ENCODE measurements at regions not wholly inside any gene's neighbourhood (a gene's known extent, or its start where the extent isn't known, plus 50 kb on each side); places are given as distances from the start of the nearest gene placed in this dataset.

GRCh38 chr3:6351752-6352151 lies 509.2 kb upstream of the GRM7 start:
- no peaks in the 10 kb centered on the region for H3K9me3 ChIP-seq (ENCODE audit: severe bottlenecking)
- TF ChIP-seq, protein P1, sequence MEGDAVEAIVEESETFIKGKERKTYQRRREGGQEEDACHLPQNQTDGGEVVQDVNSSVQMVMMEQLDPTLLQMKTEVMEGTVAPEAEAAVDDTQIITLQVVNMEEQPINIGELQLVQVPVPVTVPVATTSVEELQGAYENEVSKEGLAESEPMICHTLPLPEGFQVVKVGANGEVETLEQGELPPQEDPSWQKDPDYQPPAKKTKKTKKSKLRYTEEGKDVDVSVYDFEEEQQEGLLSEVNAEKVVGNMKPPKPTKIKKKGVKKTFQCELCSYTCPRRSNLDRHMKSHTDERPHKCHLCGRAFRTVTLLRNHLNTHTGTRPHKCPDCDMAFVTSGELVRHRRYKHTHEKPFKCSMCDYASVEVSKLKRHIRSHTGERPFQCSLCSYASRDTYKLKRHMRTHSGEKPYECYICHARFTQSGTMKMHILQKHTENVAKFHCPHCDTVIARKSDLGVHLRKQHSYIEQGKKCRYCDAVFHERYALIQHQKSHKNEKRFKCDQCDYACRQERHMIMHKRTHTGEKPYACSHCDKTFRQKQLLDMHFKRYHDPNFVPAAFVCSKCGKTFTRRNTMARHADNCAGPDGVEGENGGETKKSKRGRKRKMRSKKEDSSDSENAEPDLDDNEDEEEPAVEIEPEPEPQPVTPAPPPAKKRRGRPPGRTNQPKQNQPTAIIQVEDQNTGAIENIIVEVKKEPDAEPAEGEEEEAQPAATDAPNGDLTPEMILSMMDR (IDR thresholded peaks at IDR 0.05; ENCODE audit: low read depth, low read length), result no peak
- H3K36me3 ChIP-seq, result no peaks in the 10 kb centered on the region
- no peak overlapping the region for H3K4me3 ChIP-seq (ENCODE audit: low read depth, low read length)
- peaks cover 15% of the 10 kb centered on the region for H3K27me3 ChIP-seq (ENCODE audit: insufficient read depth, low read depth, severe bottlenecking)
- no peak overlapping the region for H3K27ac ChIP-seq
- DNase-seq, result no peak

DNA sequence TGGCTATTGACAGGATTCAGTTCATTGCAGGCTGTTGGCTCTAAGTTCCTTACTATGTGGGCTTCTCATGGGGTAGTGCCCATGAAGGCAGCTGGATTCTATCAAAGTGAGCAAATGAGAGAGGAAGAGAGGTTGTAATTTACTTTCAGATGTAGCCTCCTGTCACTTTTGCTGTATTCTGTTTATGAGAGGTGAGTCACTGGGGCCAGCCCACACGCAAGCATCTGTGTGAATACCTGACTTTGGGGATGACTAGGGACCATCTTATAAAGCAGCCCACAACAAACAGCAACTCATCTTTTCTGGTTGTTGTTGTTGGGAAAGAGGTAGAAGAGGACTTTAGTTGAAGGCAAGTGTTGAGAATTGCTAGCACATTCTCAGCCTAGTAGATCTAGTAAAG lies 506.3 kb upstream of the GRM7 start:
- TF ChIP-seq, protein P1 (IDR thresholded peaks at IDR 0.05; ENCODE audit: low read depth, low read length), result no peak
- H3K4me3 ChIP-seq (ENCODE audit: low read depth, low read length), result no peak overlapping the region
- no peaks in the 10 kb centered on the region for H3K36me3 ChIP-seq
- peaks cover 15% of the 10 kb centered on the region for H3K27me3 ChIP-seq (ENCODE audit: insufficient read depth, low read depth, severe bottlenecking)
- H3K9me3 ChIP-seq (ENCODE audit: severe bottlenecking), result no peaks in the 10 kb centered on the region
- H3K27ac ChIP-seq, result no peak overlapping the region
- DNase-seq, result no peak

GRCh38 chr3:6362406-6362805 lies 498.5 kb upstream of the GRM7 start:
- Histone ChIP-seq H3K27me3 (ENCODE audit: insufficient read depth, low read depth, severe bottlenecking) (no peaks in the 10 kb centered on the region), H3K36me3 (no peaks in the 10 kb centered on the region), H3K4me3 (ENCODE audit: low read depth, low read length) (no peak overlapping the region), H3K9me3 (ENCODE audit: severe bottlenecking) (no peaks in the 10 kb centered on the region), H3K27ac (no peak overlapping the region)
- TF ChIP-seq, protein P1 (IDR thresholded peaks at IDR 0.05; ENCODE audit: low read depth, low read length), result no peak
- no peak for DNase-seq

GRCh38 chr3:6367171-6367570 lies 493.7 kb upstream of the GRM7 start:
- no peaks in the 10 kb centered on the region for H3K9me3 ChIP-seq (ENCODE audit: severe bottlenecking)
- peaks cover 12% of the 10 kb centered on the region for H3K27me3 ChIP-seq (ENCODE audit: insufficient read depth, low read depth, severe bottlenecking)
- H3K4me3 ChIP-seq (ENCODE audit: low read depth, low read length), result no peak overlapping the region
- DNase-seq, result no peak
- TF ChIP-seq, protein P1 (IDR thresholded peaks at IDR 0.05; ENCODE audit: low read depth, low read length), result no peak
- H3K27ac ChIP-seq, result no peak overlapping the region
- H3K36me3 ChIP-seq, result no peaks in the 10 kb centered on the region

GRCh38 chr3:6392123-6392522 lies 468.8 kb upstream of the GRM7 start:
- TF ChIP-seq, protein P1 (IDR thresholded peaks at IDR 0.05; ENCODE audit: low read depth, low read length), result no peak
- DNase-seq, result no peak
- no peaks in the 10 kb centered on the region for H3K36me3 ChIP-seq
- no peak overlapping the region for H3K4me3 ChIP-seq (ENCODE audit: low read depth, low read length)
- peaks cover 19% of the 10 kb centered on the region for H3K27me3 ChIP-seq (ENCODE audit: insufficient read depth, low read depth, severe bottlenecking)
- no peak overlapping the region for H3K27ac ChIP-seq
- no peaks in the 10 kb centered on the region for H3K9me3 ChIP-seq (ENCODE audit: severe bottlenecking)

- Histone ChIP-seq H3K4me3 (ENCODE audit: low read depth, low read length) (no peak overlapping the region), H3K27ac (no peak overlapping the region), H3K27me3 (ENCODE audit: insufficient read depth, low read depth, severe bottlenecking) (peaks cover 21% of the 10 kb centered on the region), H3K36me3 (no peaks in the 10 kb centered on the region), H3K9me3 (ENCODE audit: severe bottlenecking) (no peaks in the 10 kb centered on the region)
- TF ChIP-seq, protein P1 (IDR thresholded peaks at IDR 0.05; ENCODE audit: low read depth, low read length), result no peak
- DNase-seq, result no peak
These were observed 466.0 kb upstream of the GRM7 start for GRCh38 chr3:6394944-6395343.

Measured in WERI-Rb-1 (cell line).